ENCODE measurements at regions not wholly inside any gene's neighbourhood (a gene's known extent, or its start where the extent isn't known, plus 50 kb on each side); places are given as distances from the start of the nearest gene placed in this dataset.

DNA sequence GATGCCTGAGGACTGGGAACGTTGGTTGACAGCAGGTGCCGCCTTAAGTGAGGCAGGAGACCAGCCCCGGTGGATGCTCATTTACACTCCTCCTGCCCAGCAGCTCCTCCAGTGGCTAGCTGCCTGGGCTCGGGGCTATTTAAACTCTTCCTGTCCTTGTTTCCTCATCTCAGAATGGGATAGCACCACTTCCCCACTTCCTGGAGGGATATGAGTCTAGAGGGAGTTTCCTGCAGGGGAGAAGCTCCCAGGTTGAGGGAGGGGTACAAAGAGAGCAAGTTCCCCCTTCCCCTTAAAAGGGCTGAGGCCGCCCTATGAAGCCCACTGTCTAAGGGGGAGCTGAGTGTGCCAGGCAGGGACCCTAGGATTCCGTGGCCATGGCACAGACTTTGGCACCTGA lies 311.2 kb downstream of the AACS start:
- no peak for DNase-seq

- no peak for DNase-seq
These were observed 311.9 kb downstream of the AACS start for GRCh38 chr12:125377093-125377492.

DNA sequence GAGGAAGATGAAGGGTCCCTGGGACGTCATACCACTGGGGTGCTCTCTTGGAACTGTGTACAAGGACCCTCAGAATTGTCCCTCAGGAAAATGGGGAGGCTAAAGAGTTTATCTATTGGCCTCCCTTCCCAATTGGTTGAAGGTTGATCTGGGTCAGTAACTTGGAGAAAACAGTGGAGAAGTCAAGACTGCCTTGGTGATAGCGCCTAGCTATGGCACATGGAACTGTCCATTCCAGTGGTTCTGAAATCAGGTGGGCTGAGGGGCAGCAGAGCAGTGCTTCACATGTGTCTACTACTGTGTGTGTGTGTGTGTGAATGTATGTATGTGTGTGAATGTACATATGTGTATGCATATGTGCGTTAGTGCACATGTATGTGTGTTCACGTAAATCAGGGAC lies 316.1 kb downstream of the AACS start:
- DNase-seq: no peak

GRCh38 chr12:125382926-125383325 lies 317.7 kb downstream of the AACS start:
- no peak for DNase-seq

DNA sequence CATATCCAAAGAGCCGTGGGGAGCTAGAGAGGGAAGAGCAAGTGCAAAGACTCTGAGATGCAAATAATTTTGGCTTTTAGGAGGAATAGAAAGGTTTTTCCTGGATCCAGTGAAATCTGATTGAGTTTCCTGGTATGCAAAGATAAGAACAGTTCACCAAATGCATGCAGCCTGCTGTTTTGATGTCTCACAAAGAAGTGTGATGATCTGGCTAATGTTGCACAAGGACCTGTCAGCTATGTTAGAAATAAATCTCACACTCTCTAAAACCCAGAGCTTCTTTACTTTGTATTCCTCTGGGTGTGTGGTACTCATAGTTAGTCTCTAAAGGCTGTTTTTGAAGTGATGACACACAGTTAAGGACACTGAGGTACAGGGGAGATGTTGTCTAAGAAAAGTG lies 321.4 kb downstream of the AACS start:
- DNase-seq: no peak

DNA sequence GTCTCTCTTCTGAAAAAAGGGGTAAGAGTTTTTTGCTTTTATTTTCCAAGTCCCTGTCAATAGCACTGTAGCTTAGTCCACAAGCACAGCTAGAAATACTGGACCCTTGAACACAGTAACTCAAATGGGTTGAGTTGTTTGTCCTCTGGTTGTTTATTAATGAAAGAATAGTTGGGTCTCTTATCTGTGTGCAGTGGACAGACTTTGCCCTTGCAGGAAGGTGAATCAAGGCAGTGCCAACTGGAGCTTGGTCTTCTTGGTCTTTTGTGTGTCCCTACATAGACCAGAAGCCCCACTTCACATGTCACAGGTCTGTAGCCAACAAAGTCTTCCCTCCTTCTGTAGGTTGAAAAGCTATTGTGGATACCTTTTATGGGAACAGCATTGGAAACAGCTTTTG lies 322.0 kb downstream of the AACS start:
- no peak for DNase-seq

- no peak for DNase-seq
These were observed 323.9 kb downstream of the AACS start for GRCh38 chr12:125389061-125389697.

GRCh38 chr12:125393569-125393968 lies 328.3 kb downstream of the AACS start:
- no peak for DNase-seq

- no peak for DNase-seq
These were observed 330.5 kb downstream of the AACS start for GRCh38 chr12:125395583-125396215.

DNA sequence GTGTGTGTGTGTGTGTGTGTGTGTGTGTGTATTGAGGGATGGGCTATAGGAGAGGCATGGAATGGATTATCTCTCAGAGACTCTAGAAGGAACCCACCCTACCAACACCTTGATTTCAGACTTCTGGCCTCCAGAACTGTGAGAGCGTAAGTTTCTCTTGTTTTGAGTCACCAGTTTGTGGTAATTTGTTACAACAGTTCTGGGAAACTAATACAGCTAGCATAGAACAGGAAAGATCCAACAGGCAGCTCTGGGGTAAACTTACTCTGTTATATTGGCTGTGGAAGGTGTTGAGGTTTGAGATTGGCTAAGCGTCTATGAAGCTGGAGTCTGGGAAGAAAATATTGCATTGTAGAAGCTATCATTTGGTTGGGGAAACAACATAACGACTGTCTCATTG lies 334.3 kb downstream of the AACS start:
- DNase-seq: no peak

DNA sequence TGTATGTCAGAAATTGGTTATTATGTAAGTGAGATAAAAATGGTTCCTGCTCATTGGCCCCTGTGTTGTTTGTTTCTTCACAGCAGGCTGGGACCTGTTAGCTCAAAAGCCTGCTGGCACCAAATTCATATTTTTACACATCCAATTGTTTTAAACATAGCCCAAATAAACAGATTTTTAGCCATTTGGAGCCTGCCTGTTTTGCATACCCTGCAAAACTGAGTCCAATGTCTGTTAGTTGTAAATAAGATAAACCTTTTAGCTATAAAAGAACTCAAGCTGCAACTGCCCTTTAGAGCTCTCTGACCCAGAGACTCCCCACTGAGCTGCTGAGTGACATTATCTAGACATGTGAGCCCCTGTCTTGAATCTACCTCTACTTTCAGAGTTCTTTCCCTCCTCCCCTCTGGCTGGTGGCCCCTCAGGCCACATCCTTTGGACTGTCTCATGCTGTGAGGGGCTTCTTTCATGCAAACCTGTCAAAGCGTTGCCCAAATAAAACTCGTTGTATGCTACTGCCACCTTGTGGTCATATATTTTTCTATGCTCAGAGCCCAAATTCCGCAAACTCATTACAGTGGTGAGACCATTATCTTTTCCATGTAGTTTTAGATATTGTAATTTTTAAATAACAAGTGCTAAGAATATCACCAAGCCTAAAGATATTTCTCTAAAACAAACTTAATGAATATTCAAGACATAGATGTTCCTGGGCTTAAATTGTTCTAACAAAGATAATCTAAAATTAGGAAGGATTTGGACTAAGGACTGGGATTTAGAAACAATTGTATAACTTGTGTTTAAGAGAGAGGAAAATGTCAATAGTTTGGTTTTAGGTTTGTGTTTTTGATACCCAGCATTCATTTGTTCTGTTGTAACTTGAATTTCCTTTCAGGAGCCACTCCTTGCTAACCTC lies 337.9 kb downstream of the AACS start:
- no peak for DNase-seq

DNA sequence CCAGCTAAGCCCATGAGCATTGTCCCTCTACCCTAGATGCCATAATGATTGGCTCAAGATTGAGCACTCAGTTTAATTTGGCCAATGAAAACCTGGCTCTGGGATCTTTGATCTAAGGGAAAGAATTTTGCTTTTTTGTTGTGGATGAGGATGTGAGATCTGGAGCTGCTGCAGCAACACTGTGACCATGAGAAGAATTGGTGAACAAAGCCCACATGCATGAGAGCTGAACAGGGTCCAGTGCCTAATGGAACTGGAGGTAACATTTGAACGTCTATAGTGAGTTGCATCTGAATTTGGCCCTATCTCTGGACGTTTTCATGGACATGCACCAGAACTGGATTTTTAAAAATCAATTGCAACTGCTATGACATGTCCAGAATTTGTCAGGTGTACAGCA lies 338.6 kb downstream of the AACS start:
- DNase-seq: no peak

- no peak for DNase-seq
These were observed 340.9 kb downstream of the AACS start for GRCh38 chr12:125406131-125406530.

DNA sequence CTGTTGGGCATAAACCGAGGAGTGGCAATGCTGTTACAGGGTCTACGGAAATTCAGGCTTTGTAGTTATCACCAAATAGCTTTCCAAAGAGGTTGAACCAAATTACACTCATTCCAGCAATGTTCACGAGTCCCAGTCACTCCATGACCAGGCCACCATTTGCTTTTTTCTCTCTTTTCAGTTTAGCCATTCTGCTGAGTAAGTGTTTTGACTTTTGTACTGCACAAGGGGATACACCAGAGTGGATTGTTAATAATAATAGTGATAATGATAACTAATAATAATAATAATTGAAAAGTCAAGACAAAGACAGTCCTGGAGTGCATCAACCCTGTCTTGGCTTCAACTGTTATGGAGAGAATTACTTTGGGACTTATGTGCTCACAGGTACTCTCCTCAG lies 343.5 kb downstream of the AACS start:
- DNase-seq: no peak

DNA sequence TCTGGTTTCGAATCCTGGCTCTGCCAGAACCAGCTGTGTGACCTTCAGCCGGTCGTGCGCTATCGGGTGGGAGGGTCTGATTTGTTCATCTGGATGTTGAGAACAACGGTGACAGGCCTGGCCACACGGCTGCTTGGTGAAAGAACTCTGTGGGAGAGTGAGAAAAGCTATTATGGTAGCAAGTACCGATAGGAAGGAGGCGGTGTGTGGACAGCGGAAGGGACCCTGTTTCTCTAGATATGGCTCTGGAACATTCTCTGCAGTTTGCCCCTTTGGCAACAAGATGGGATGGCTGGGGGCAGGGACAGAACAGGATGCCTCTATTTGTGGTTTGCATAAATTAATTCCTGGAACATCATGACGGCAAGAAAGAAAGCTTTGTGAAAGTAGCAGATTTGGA lies 347.3 kb downstream of the AACS start:
- no peak for DNase-seq

DNA sequence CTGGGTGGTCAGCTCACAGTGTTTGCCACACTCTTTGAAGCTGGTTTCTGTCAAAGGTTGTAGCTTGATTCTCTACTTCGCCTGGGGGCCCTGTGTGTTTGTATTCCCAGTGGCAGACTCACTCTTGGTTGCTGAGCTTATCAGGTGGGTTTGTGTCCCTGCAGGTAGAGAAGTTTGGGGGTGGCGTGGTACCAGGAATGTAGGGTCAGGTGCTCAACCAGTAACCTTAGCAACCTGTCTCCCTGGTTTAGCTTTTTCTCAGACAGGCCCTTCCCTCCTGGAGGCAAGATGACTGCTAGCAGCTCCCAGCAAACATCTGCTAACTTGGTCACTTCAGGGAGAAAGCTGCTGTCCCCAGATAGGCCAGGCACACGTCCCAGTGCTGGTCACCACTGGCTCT lies 352.2 kb downstream of the AACS start:
- DNase-seq: no peak

GRCh38 chr12:125418902-125419564 lies 353.8 kb downstream of the AACS start:
- no peak for DNase-seq

DNA sequence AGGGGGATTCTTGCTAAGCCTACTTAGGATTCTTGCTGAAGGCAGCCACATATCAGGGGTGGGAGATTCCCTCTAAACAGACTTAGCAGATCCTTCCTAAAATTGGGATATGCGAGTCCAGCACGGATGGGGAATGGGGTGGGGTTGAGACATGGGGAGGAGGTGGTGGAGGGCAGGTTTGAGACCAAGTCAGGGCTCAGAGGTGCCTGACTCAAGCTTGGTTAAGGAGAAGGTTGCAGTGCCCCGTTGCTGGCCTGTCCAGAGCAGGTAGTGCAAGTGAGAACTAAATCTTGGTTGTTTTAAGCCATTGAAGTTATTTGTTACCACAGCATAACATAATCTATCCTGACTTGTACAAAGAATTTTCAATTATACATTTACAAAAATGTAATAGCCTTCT lies 359.7 kb downstream of the AACS start:
- no peak for DNase-seq

DNA sequence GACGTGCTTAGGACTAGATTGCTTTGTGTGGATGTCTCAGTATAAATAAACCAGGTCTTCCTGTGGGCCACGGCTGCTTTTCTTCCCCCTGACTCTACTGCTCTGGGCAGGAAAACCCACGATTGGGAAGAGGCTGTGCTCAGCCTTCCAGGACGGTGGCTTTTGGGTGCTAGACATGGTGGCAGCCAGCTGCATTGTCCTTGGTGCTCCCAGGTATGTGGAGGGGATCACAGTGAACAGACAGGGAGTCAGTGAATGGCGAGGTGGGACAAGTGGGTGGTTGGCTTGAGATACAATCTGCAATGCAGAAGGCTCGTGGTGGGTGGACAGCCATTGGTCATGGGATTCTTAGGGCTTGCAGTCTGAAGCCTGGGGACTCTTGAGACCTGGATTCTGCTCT lies 366.3 kb downstream of the AACS start:
- no peak for DNase-seq

GRCh38 chr12:125434131-125434530 lies 368.9 kb downstream of the AACS start:
- DNase-seq: no peak

DNA sequence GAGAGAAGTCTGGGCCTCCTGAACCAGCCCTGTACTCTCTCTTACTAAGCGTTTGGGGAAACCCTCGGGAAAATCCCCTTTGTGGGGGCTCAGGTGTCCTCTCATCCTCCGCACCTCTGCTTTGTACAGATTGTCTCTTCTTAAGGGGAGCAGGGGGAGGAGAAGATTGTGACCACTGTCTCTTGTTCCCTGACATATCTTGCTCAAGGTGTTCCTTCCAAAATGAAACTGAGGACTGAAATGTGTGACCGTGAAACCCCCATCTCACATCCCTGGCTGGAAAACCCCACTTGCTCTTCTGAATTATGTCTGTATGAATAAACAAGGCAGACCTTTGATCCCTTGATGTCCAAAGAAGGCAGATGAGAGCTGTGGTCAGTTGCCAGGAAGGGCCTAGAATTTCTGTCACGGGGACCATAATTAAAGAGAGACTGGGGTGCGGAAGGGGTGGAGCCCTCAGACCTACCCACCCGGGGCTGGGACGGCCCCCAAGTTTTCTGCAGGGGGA lies 369.8 kb downstream of the AACS start:
- DNase-seq: no peak

- DNase-seq: no peak
These were observed 370.6 kb downstream of the AACS start for GRCh38 chr12:125435871-125436270.

- no peak for DNase-seq
These were observed 371.5 kb downstream of the AACS start for GRCh38 chr12:125436686-125437085.
